ENCODE measurements at regions not wholly inside any gene's neighbourhood (a gene's known extent, or its start where the extent isn't known, plus 50 kb on each side); places are given as distances from the start of the nearest gene placed in this dataset.

DNA sequence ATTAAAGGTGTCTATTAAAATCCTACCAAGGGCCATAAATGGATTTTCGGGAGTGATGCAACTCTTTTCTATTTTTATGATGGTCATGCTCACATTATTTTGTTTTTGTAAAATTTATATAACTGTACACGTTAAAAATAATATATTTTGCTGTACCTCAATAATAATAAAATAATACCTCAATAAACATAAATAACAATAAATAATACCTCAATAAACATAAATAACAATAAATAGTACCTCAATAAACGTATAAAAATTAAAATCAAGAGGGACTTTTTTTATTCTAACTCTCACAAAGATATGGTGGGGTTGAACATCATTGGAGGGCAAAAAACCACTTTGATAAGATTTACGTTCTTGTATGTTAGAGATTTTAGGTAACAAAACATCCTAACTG lies 1189.6 kb upstream of the CELF2 start:
- Histone ChIP-seq H3K27ac (replicated peaks; ENCODE audit: low read length) (no peak overlapping the region), H2AK5ac (ENCODE audit: low read depth, low read length) (no peak overlapping the region), H3K9ac (ENCODE audit: low read depth, low read length, poor library complexity) (no peak overlapping the region), H3K18ac (ENCODE audit: low read length) (no peak overlapping the region), H4K91ac (ENCODE audit: low read depth, low read length, poor library complexity) (no peak overlapping the region), H3K4me1 (ENCODE audit: control insufficient read depth in 2 of 2, insufficient read depth in 1 of 2, low read depth in 1 of 2, low read length in 2 of 2) (peaks cover 6 to 7% of the 10 kb centered on the region in 2 donors), H4K8ac (ENCODE audit: low read depth, low read length) (no peak overlapping the region), H3K4ac (ENCODE audit: low read length) (no peak overlapping the region), H2BK120ac (ENCODE audit: low read depth, low read length) (no peak overlapping the region), H3K9me3 (replicated peaks in 1 of 2; ENCODE audit: control insufficient read depth in 2 of 2, insufficient read depth in 1 of 2, low read depth in 1 of 2, low read length in 2 of 2) (no peaks in the 10 kb centered on the region), H3K23ac (ENCODE audit: low read depth, low read length, poor library complexity) (no peak overlapping the region), H3K27me3 (ENCODE audit: control insufficient read depth in 3 of 3, insufficient read depth in 3 of 3, low read depth in 1 of 3, low read length in 3 of 3) (peaks cover 0 to 17% (median 0%) of the 10 kb centered on the region in 3 experiments), H3K14ac (ENCODE audit: low read length) (no peak overlapping the region), H2BK15ac (ENCODE audit: low read length) (no peak overlapping the region), H3K79me1 (ENCODE audit: low read depth, low read length) (no peaks in the 10 kb centered on the region), H2AFZ (ENCODE audit: low read length) (no peak overlapping the region), H3K36me3 (replicated peaks in 1 of 2; ENCODE audit: control insufficient read depth in 2 of 2, insufficient read depth in 2 of 2, low read length in 2 of 2) (no peaks in the 10 kb centered on the region), H2BK12ac (ENCODE audit: low read length) (no peak overlapping the region), H3K4me2 (ENCODE audit: insufficient read depth, low read length, poor library complexity, severe bottlenecking) (no peak overlapping the region), H3K4me3 (ENCODE audit: low read length in 2 of 2) (no peak overlapping the region), H2BK5ac (ENCODE audit: low read length) (no peak overlapping the region)
- 100% methylated on average over 1 of the region's 4 CpGs; no CpG with 5 or more reads in 1 of the 2 donors for WGBS, 2 donors (ENCODE audit: extremely low coverage in 2 of 2, insufficient read length in 2 of 2, insufficient replicate concordance in 1 of 2)
- no peak for DNase-seq (ENCODE audit: low spot score)

DNA sequence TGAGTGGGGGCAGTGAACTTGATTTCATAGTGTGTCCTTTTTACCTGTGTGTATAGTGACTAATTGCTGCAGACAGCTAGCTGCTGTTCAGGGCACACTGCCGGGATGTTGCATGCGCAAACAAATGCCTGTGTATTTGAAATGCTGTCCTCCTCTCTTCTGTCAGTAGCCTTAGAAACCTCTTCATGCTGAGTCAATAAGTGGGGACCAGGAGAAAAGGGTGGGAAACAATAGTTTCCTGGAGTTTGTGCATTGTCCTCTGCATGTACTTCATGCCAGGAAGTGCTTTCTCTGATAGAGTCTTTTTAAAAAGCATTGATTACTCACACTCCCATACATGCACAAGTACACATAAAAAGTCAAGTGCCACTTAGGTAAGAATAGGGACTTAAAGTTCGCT lies 1183.7 kb upstream of the CELF2 start:
- Histone ChIP-seq H3K18ac (ENCODE audit: low read length) (no peak overlapping the region), H3K4ac (ENCODE audit: low read length) (no peak overlapping the region), H3K36me3 (replicated peaks in 1 of 2; ENCODE audit: control insufficient read depth in 2 of 2, insufficient read depth in 2 of 2, low read length in 2 of 2) (no peaks in the 10 kb centered on the region), H3K14ac (ENCODE audit: low read length) (no peak overlapping the region), H4K8ac (ENCODE audit: low read depth, low read length) (no peak overlapping the region), H2BK15ac (ENCODE audit: low read length) (no peak overlapping the region), H2BK12ac (ENCODE audit: low read length) (no peak overlapping the region), H4K91ac (ENCODE audit: low read depth, low read length, poor library complexity) (no peak overlapping the region), H3K9ac (ENCODE audit: low read depth, low read length, poor library complexity) (no peak overlapping the region), H3K27ac (replicated peaks; ENCODE audit: low read length) (no peak overlapping the region), H2AFZ (ENCODE audit: low read length) (no peak overlapping the region), H3K4me1 (ENCODE audit: control insufficient read depth in 2 of 2, insufficient read depth in 1 of 2, low read depth in 1 of 2, low read length in 2 of 2) (peaks cover 0 to 3% of the 10 kb centered on the region in 2 donors), H3K23ac (ENCODE audit: low read depth, low read length, poor library complexity) (no peak overlapping the region), H2BK120ac (ENCODE audit: low read depth, low read length) (no peak overlapping the region), H2AK5ac (ENCODE audit: low read depth, low read length) (no peak overlapping the region), H3K4me2 (ENCODE audit: insufficient read depth, low read length, poor library complexity, severe bottlenecking) (no peak overlapping the region), H3K79me1 (ENCODE audit: low read depth, low read length) (no peaks in the 10 kb centered on the region), H3K4me3 (ENCODE audit: low read length in 2 of 2) (no peak overlapping the region), H3K9me3 (replicated peaks in 1 of 2; ENCODE audit: control insufficient read depth in 2 of 2, insufficient read depth in 1 of 2, low read depth in 1 of 2, low read length in 2 of 2) (peaks cover 0 to 1% of the 10 kb centered on the region in 2 donors), H2BK5ac (ENCODE audit: low read length) (no peak overlapping the region), H3K27me3 (ENCODE audit: control insufficient read depth in 3 of 3, insufficient read depth in 3 of 3, low read depth in 1 of 3, low read length in 3 of 3) (peaks cover 0 to 23% (median 0%) of the 10 kb centered on the region in 3 experiments)
- no peak for DNase-seq (ENCODE audit: low spot score)
- no CpG with 5 or more reads among the region's 3 CpGs for WGBS, 2 donors (ENCODE audit: extremely low coverage in 2 of 2, insufficient read length in 2 of 2, insufficient replicate concordance in 1 of 2)

- no peak overlapping the region for H2BK5ac ChIP-seq (ENCODE audit: low read length)
- H3K23ac ChIP-seq (ENCODE audit: low read depth, low read length, poor library complexity), result no peak overlapping the region
- no peak for DNase-seq (ENCODE audit: low spot score)
- no peak overlapping the region for H2AFZ ChIP-seq (ENCODE audit: low read length)
- H3K4me2 ChIP-seq (ENCODE audit: insufficient read depth, low read length, poor library complexity, severe bottlenecking), result no peak overlapping the region
- no CpG with 5 or more reads among the region's 1 CpG for WGBS, 2 donors (ENCODE audit: extremely low coverage in 2 of 2, insufficient read length in 2 of 2, insufficient replicate concordance in 1 of 2)
- H3K14ac ChIP-seq (ENCODE audit: low read length), result no peak overlapping the region
- H2BK120ac ChIP-seq (ENCODE audit: low read depth, low read length), result no peak overlapping the region
- H3K18ac ChIP-seq (ENCODE audit: low read length), result no peak overlapping the region
- no peaks in the 10 kb centered on the region for H3K36me3 ChIP-seq (replicated peaks in 1 of 2; ENCODE audit: control insufficient read depth in 2 of 2, insufficient read depth in 2 of 2, low read length in 2 of 2)
- no peak overlapping the region for H3K27ac ChIP-seq (replicated peaks; ENCODE audit: low read length)
- H3K79me1 ChIP-seq (ENCODE audit: low read depth, low read length), result no peaks in the 10 kb centered on the region
- H3K4ac ChIP-seq (ENCODE audit: low read length), result no peak overlapping the region
- H3K9ac ChIP-seq (ENCODE audit: low read depth, low read length, poor library complexity), result no peak overlapping the region
- H4K8ac ChIP-seq (ENCODE audit: low read depth, low read length), result no peak overlapping the region
- no peak overlapping the region for H4K91ac ChIP-seq (ENCODE audit: low read depth, low read length, poor library complexity)
- H3K4me1 ChIP-seq (ENCODE audit: control insufficient read depth in 2 of 2, insufficient read depth in 1 of 2, low read depth in 1 of 2, low read length in 2 of 2), result peaks cover 0 to 3% of the 10 kb centered on the region in 2 donors
- peaks cover 0 to 18% (median 0%) of the 10 kb centered on the region in 3 experiments for H3K27me3 ChIP-seq (ENCODE audit: control insufficient read depth in 3 of 3, insufficient read depth in 3 of 3, low read depth in 1 of 3, low read length in 3 of 3)
- H2BK12ac ChIP-seq (ENCODE audit: low read length), result no peak overlapping the region
- no peak overlapping the region for H2BK15ac ChIP-seq (ENCODE audit: low read length)
- no peak overlapping the region for H2AK5ac ChIP-seq (ENCODE audit: low read depth, low read length)
- H3K4me3 ChIP-seq (ENCODE audit: low read length in 2 of 2), result no peak overlapping the region
- peaks cover 0 to 1% of the 10 kb centered on the region in 2 donors for H3K9me3 ChIP-seq (replicated peaks in 1 of 2; ENCODE audit: control insufficient read depth in 2 of 2, insufficient read depth in 1 of 2, low read depth in 1 of 2, low read length in 2 of 2)
Measured at GRCh38 chr10:9834434-9834833, 1183.2 kb upstream of the CELF2 start.

GRCh38 chr10:9845075-9845474 lies 1172.6 kb upstream of the CELF2 start:
- Histone ChIP-seq H2BK5ac (ENCODE audit: low read length) (no peak overlapping the region), H2BK120ac (ENCODE audit: low read depth, low read length) (no peak overlapping the region), H3K9ac (ENCODE audit: low read depth, low read length, poor library complexity) (no peak overlapping the region), H3K4me3 (ENCODE audit: low read length in 2 of 2) (no peak overlapping the region), H3K36me3 (replicated peaks in 1 of 2; ENCODE audit: control insufficient read depth in 2 of 2, insufficient read depth in 2 of 2, low read length in 2 of 2) (no peaks in the 10 kb centered on the region), H2BK15ac (ENCODE audit: low read length) (no peak overlapping the region), H3K79me1 (ENCODE audit: low read depth, low read length) (no peaks in the 10 kb centered on the region), H4K91ac (ENCODE audit: low read depth, low read length, poor library complexity) (no peak overlapping the region), H3K4me1 (ENCODE audit: control insufficient read depth in 2 of 2, insufficient read depth in 1 of 2, low read depth in 1 of 2, low read length in 2 of 2) (no peaks in the 10 kb centered on the region), H2BK12ac (ENCODE audit: low read length) (no peak overlapping the region), H3K4ac (ENCODE audit: low read length) (no peak overlapping the region), H2AK5ac (ENCODE audit: low read depth, low read length) (no peak overlapping the region), H3K27me3 (ENCODE audit: control insufficient read depth in 3 of 3, insufficient read depth in 3 of 3, low read depth in 1 of 3, low read length in 3 of 3) (peaks cover 0 to 2% (median 0%) of the 10 kb centered on the region in 3 experiments), H3K4me2 (ENCODE audit: insufficient read depth, low read length, poor library complexity, severe bottlenecking) (no peak overlapping the region), H3K9me3 (replicated peaks in 1 of 2; ENCODE audit: control insufficient read depth in 2 of 2, insufficient read depth in 1 of 2, low read depth in 1 of 2, low read length in 2 of 2) (peaks cover 0 to 5% of the 10 kb centered on the region in 2 donors), H3K14ac (ENCODE audit: low read length) (no peak overlapping the region), H2AFZ (ENCODE audit: low read length) (no peak overlapping the region), H4K8ac (ENCODE audit: low read depth, low read length) (no peak overlapping the region), H3K27ac (replicated peaks; ENCODE audit: low read length) (no peak overlapping the region), H3K18ac (ENCODE audit: low read length) (no peak overlapping the region), H3K23ac (ENCODE audit: low read depth, low read length, poor library complexity) (no peak overlapping the region)
- no peak for DNase-seq (ENCODE audit: low spot score)

Measured in neuronal stem cell (in vitro differentiated cells).